ENCODE measurements at regions not wholly inside any gene's neighbourhood (a gene's known extent, or its start where the extent isn't known, plus 50 kb on each side); places are given as distances from the start of the nearest gene placed in this dataset.
"Not testable (repeated sequence)": the region's sequence is repeated elsewhere in the genome, so short reads cannot be mapped to it uniquely, and the experiment has no call there.

DNA sequence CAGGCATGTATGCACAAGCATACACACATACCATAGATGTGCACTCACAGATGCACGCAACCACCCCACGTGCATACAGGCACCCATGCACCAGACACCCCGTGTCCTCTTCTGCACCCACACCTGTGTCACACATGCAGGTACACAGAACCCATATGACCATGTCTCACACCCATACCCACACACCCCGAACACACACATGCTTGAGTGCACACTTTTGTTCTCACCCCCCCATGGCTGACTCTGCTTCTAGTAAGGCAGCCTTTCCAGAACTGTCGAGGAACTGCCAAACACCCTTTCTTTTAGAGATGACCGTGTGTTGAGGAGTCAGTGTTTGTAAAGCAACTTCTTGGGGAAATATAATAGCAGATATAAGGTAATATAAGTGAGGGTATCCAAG is 301.2 kb downstream of the BCL2L11 start:
- not testable (repeated sequence) for TF ChIP-seq CTCF (IDR thresholded peaks at IDR 0.05); TAF1 (IDR thresholded peaks at IDR 0.05; ENCODE audit: borderline replicate concordance, low read depth, low read length); RFX5 (IDR thresholded peaks at IDR 0.05; ENCODE audit: low read length); MXI1 (IDR thresholded peaks at IDR 0.05; ENCODE audit: low read depth, low read length); GATA2 (CRISPR knock-in tag; IDR thresholded peaks at IDR 0.05); GABPA (IDR thresholded peaks at IDR 0.05; ENCODE audit: low read depth); EP300 (IDR thresholded peaks at IDR 0.05; ENCODE audit: borderline replicate concordance in 1 of 2, low read depth in 1 of 2, low read length in 1 of 2); IRF3 (IDR thresholded peaks at IDR 0.05; ENCODE audit: low read depth, low read length); FOXM1 (IDR thresholded peaks at IDR 0.05; ENCODE audit: low read depth)
